Caco-2 (cell line): ENCODE measurements at regions not wholly inside any gene's neighbourhood (a gene's known extent, or its start where the extent isn't known, plus 50 kb on each side); places are given as distances from the start of the nearest gene placed in this dataset.

Experiments
- BruUV-seq: library from RNA; stranded (reverse); fragments of 400-500 nt; replicated peaks from 2 replicates; lab custom pipeline; 2021; lab: Mats Ljungman, UMichigan
- CTCF ChIA-PET: fragments of 300-600 bp; sonication (Branson Sonifier 250); formaldehyde crosslinking; loops from one replicate; lab custom pipeline; 2022; ENCODE audit warnings: antibody characterized with exemption; lab: Charles Lee
- POLR2A ChIA-PET: fragments of 300-600 bp; sonication (Branson Sonifier 250); formaldehyde crosslinking; loops from one replicate; lab custom pipeline; 2022; ENCODE audit warnings: antibody characterized with exemption; lab: Charles Lee
- DNase-seq, 2 experiments: peaks; one replicate each; pipeline versions ENCODE4 v3.0.0 to v3.0.0-alpha.2; 2020 to 2022
- H3K27me3 ChIP-seq: replicated peaks from 2 replicates; pipeline ENCODE4 v1.6.0; 2011; ENCODE audit warnings: low read length; ENCODE audit not compliant: control insufficient read depth, insufficient read depth
- H3K36me3 ChIP-seq: 2 replicates; pipeline ENCODE4 v1.5.1; 2011; ENCODE audit warnings: low read length; ENCODE audit not compliant: control insufficient read depth, insufficient read depth
- H3K4me1 ChIP-seq: fragments of 250-450 bp; sonication (Bioruptor Pico); 2 replicates; pipeline ENCODE4 v1.5.1; 2020; ENCODE audit warnings: mild to moderate bottlenecking
- H3K4me3 ChIP-seq: 2 replicates; pipeline ENCODE4 v1.5.1; 2011; ENCODE audit warnings: low read depth, mild to moderate bottlenecking, control low read depth, low read length
- H3K9me3 ChIP-seq: fragments of 250-450 bp; sonication (Bioruptor Pico); 2 replicates; pipeline ENCODE4 v1.5.1; 2020; ENCODE audit warnings: mild to moderate bottlenecking, moderate library complexity
- H3K27ac Mint-ChIP-seq: one replicate; pipeline ENCODE4 v1.8.0; 2022; ENCODE audit warnings: mixed read lengths; ENCODE audit not compliant: unreplicated experiment
- H3K27me3 Mint-ChIP-seq: one replicate; pipeline ENCODE4 v1.8.0; 2022; ENCODE audit warnings: mixed read lengths; ENCODE audit not compliant: insufficient read depth, unreplicated experiment
- H3K36me3 Mint-ChIP-seq: one replicate; pipeline ENCODE4 v1.8.0; 2022; ENCODE audit warnings: mild to moderate bottlenecking, mixed read lengths; ENCODE audit not compliant: insufficient read depth, unreplicated experiment
- H3K4me1 Mint-ChIP-seq: one replicate; pipeline ENCODE4 v1.8.0; 2022; ENCODE audit warnings: low read depth, mixed read lengths; ENCODE audit not compliant: unreplicated experiment
- H3K4me3 Mint-ChIP-seq: one replicate; pipeline ENCODE4 v1.8.0; 2022; ENCODE audit warnings: mild to moderate bottlenecking, moderate library complexity, mixed read lengths; ENCODE audit not compliant: unreplicated experiment
- H3K9me3 Mint-ChIP-seq: one replicate; pipeline ENCODE4 v1.8.0; 2022; ENCODE audit warnings: mixed read lengths; ENCODE audit not compliant: unreplicated experiment
- CTCF ChIP-seq, 2 experiments: fragments of 200-600 bp in 1 of 2; IDR thresholded peaks; 1 replicate in 1 of 2; 2 replicates in 1 of 2; pipeline versions ENCODE4 v1.5.1 to v1.8.0; 2011 to 2022; ENCODE audit warnings: antibody characterized with exemption in 1 of 2, control low read depth in 1 of 2, inconsistent platforms in 1 of 2, low read depth in 1 of 2, low read length in 1 of 2, mild to moderate bottlenecking in 1 of 2, moderate library complexity in 1 of 2; ENCODE audit not compliant: insufficient read depth in 1 of 2, severe bottlenecking in 1 of 2, unreplicated experiment in 1 of 2
- intact Hi-C: fragments of 100-400 bp; cut with micrococcal nuclease; formaldehyde crosslinking; loops from one replicate; pipeline ENCODE4 v1.10.0; 2022; ENCODE audit not compliant: unreplicated experiment

- Histone ChIP-seq H3K4me1 (no peaks in the 10 kb centered on the region), H3K27me3 (no peaks in the 10 kb centered on the region), H3K4me3 (no peak overlapping the region), H3K9me3 (no peaks in the 10 kb centered on the region), H3K36me3 (no peaks in the 10 kb centered on the region)
- Mint-ChIP-seq H3K27me3 (peaks cover 9% of the 10 kb centered on the region), H3K9me3 (no peaks in the 10 kb centered on the region), H3K4me3 (no peak overlapping the region), H3K27ac (no peak overlapping the region), H3K4me1 (no peaks in the 10 kb centered on the region), H3K36me3 (peaks cover 5% of the 10 kb centered on the region)
- POLR2A ChIA-PET, result no interaction called here
- intact Hi-C loops, result no loop called here
- DNase-seq, result no peak
- BruUV-seq, result no TSS peak
- no peak for TF ChIP-seq CTCF (IDR thresholded peaks at IDR 0.05; ENCODE audit: insufficient read depth in 1 of 2, low read depth in 1 of 2, low read length in 1 of 2, severe bottlenecking in 1 of 2, unreplicated experiment in 1 of 2)
- CTCF ChIA-PET, result no interaction called here
These were observed 359.1 kb downstream of the TTLL7 start for GRCh38 chr1:83639785-83640184.

GRCh38 chr1:83637586-83637985, 361.3 kb downstream of the TTLL7 start:
- TF ChIP-seq CTCF (IDR thresholded peaks at IDR 0.05; ENCODE audit: insufficient read depth in 1 of 2, low read depth in 1 of 2, low read length in 1 of 2, severe bottlenecking in 1 of 2, unreplicated experiment in 1 of 2), result no peak
- H3K9me3 ChIP-seq, result no peaks in the 10 kb centered on the region
- H3K27ac Mint-ChIP-seq, result no peak overlapping the region
- H3K4me3 ChIP-seq, result no peak overlapping the region
- no peaks in the 10 kb centered on the region for H3K27me3 ChIP-seq
- no peak for DNase-seq
- intact Hi-C loops, result no loop called here
- no TSS peak for BruUV-seq
- no peaks in the 10 kb centered on the region for H3K36me3 ChIP-seq
- ChIA-PET CTCF (no interaction called here), POLR2A (no interaction called here)
- H3K4me1 ChIP-seq, result no peaks in the 10 kb centered on the region
- H3K9me3 Mint-ChIP-seq, result no peaks in the 10 kb centered on the region
- peaks cover 11% of the 10 kb centered on the region for H3K27me3 Mint-ChIP-seq
- peaks cover 5% of the 10 kb centered on the region for H3K36me3 Mint-ChIP-seq
- no peaks in the 10 kb centered on the region for H3K4me1 Mint-ChIP-seq
- no peak overlapping the region for H3K4me3 Mint-ChIP-seq

- no peak for TF ChIP-seq CTCF (IDR thresholded peaks at IDR 0.05; ENCODE audit: insufficient read depth in 1 of 2, low read depth in 1 of 2, low read length in 1 of 2, severe bottlenecking in 1 of 2, unreplicated experiment in 1 of 2)
- intact Hi-C loops, result no loop called here
- Histone ChIP-seq H3K4me1 (no peaks in the 10 kb centered on the region), H3K4me3 (no peak overlapping the region), H3K36me3 (no peaks in the 10 kb centered on the region), H3K27me3 (no peaks in the 10 kb centered on the region), H3K9me3 (no peaks in the 10 kb centered on the region)
- H3K27me3 Mint-ChIP-seq, result peaks cover 16% of the 10 kb centered on the region
- no peaks in the 10 kb centered on the region for H3K4me1 Mint-ChIP-seq
- peaks cover 5% of the 10 kb centered on the region for H3K36me3 Mint-ChIP-seq
- no TSS peak for BruUV-seq
- no peak overlapping the region for H3K4me3 Mint-ChIP-seq
- ChIA-PET POLR2A (no interaction called here), CTCF (no interaction called here)
- H3K9me3 Mint-ChIP-seq, result no peaks in the 10 kb centered on the region
- H3K27ac Mint-ChIP-seq, result no peak overlapping the region
- DNase-seq, result no peak
These were observed 361.9 kb downstream of the TTLL7 start for GRCh38 chr1:83637009-83637408.
